Activated CD4-positive, CD25-positive, alpha-beta regulatory T cell treated with anti-CD3 and anti-CD28 coated beads, Interleukin-2, amount 50 U/mL, for 24 hours (primary cell): ENCODE measurements at regions not wholly inside any gene's neighbourhood (a gene's known extent, or its start where the extent isn't known, plus 50 kb on each side); places are given as distances from the start of the nearest gene placed in this dataset.

Source experiments
- ATAC-seq, 2 donors: fragments of 150-1000 bp; cut with Tn5 transposase; one replicate each; pipeline ENCODE4 v1.10.0; 2021; ENCODE audit warnings: mild to moderate bottlenecking in 1 of 2, moderate library complexity in 1 of 2

GRCh38 chr17:13940858-13941665 is 128.2 kb upstream of the COX10 start:
- no peak for ATAC-seq

DNA sequence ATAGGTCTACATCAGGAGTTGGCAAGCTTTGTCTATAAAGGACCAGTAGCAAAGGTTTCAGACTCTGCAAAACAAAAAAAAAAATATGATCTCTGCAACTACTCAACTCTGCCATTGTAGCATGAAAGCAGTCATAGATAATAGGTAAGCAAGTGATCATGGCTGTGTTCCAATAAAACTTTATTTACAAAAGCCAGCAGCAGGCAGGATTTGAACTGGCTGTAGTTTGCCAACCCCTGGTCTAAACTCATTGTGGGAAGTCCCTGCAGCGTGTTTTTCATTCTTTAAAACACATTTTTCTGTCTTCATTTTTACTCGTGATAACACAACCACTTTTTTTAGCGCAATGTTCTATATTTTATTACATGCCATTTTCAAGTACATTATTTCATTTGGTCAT is 127.5 kb upstream of the COX10 start:
- no peak for ATAC-seq

GRCh38 chr17:13943909-13944308 is 125.4 kb upstream of the COX10 start:
- ATAC-seq, result no peak

GRCh38 chr17:13947499-13947898 is 121.8 kb upstream of the COX10 start:
- ATAC-seq, result no peak

GRCh38 chr17:13952009-13952750 is 117.1 kb upstream of the COX10 start:
- no peak for ATAC-seq

DNA sequence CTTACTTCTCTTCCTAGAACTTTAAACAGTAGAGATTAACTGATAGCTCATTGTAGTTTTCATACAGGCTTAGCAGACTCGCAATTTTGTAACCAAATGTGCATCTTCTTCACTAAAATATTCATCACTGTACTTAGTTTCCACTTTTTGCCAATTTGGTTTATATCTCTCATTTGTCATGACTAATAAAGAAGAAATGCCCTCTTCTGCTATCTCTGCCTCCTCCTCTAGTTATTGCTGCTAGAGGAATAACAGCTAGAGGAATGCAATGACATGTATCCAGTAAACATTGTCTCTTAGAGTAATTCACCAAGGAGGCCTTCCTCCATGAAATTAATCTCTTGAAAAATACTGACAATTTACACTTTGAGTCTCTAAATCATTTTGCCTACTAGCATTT is 115.5 kb upstream of the COX10 start:
- ATAC-seq, result no peak

DNA sequence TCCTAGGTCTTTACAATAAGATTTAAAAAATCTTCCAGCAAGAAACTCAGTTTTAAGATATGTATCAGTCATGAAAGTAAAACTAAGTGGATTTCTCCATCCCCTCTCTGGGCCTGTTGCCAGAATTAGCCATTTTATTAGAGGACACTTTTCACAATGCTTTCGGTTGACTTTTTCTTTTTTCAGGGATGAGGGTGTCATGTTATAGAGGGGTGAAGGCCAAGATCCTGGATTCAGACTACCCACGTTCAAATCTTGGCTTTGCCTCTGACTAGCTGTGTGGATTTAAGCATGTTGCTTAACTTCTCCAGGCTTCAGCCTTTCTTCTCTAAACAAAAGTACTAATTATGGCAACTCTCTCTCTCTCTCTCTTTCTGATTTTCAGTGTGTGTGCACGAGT is 111.7 kb upstream of the COX10 start:
- no peak for ATAC-seq

- ATAC-seq, result no peak
Observed at GRCh38 chr17:13958773-13959172, 110.5 kb upstream of the COX10 start.

DNA sequence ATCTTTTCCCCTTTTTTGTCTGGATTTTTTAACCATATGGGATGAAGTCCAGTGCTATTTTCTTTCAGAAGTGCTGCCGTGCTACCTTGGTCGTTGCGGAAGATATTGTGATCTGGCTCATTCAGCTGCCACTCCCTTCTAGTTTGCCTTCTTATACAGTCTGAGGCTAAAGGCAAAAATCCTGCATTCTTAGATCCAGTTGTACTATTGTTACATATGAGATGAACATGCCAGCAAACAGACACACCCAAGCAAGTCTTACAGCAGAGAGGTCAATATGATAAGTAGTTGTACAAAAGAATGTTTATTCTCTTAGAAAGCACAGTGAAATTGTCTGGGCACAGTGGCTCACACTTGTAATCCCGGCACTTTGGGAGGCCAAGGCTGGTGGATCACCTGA is 108.0 kb upstream of the COX10 start:
- no peak for ATAC-seq

DNA sequence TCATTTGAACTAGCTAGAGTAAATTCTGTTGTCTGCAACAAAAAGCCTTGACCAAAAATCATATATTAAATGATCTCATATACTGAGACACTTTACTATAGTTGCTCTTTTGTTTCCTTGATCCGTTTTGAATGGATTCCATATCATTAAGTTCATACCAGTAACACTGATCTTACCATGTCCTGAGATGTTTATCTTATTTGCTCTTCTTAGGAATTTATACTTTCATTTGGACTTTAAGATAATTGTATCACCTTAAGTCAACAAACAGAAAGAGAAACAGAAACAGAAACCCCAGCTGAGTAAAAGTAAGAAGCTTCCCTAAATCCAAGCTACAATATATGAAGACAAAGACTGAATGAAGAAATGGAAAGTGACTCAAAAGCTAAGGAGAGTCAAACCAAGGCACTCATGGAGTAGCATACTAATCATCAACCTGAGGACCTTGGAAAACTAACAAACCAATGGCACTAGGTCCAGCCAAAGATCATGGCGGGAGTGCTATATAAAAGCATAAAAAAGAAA is 106.5 kb upstream of the COX10 start:
- ATAC-seq, result peak in 1 of 2 donors; percentile 13

DNA sequence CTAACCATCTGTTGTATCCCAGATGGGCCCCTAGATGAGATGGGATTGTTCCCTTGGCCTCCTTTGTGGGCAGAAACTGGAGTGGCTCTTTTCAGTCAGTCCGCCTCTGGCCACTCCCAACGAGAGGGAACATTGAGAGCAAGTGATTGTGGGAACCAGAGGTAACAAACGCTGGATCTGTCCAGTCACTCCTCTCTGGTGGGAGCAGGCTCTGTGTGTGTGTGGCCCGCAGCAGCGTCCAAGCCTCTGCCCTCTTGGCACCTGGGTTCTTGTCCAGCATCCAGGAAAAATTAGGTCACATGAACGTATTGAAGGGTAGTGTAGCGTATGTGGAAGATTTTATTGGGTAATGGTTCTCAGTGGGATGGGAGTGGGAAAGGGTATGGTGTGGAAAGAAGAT is 101.9 kb upstream of the COX10 start:
- ATAC-seq, result no peak

GRCh38 chr17:13970531-13970930 is 98.8 kb upstream of the COX10 start:
- no peak for ATAC-seq

DNA sequence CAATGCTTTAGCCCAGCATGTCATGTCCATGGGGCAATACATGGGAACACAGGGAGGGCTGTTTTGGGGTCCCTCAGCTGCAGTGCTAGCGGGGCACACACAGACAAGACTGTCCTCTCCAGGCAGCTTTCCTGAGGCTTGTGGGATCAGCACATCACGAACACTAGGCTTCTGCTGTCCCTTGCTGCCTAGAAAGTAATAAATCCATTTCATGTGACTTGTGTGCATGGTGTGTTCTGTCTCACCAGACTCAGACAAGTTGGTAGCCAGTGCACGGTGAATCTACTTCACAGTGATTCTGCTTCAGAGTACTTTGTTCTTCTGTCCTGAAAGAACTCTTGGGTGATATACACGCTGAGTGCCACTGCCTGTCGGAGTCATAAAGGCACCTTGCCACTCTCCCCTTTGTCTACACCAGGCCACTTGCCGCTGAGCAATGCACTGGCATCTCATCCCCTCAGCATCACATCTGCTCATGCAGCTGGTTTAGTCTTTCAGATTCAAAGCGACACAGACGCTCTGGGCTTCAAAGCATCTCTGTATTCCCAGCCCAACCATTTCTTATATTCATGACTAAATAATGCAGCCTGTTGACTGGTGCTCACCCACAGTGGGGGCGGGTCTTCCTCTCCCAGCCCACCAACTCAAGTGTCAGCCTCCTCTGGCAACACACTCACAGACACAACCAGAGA is 95.2 kb upstream of the COX10 start:
- no peak for ATAC-seq

DNA sequence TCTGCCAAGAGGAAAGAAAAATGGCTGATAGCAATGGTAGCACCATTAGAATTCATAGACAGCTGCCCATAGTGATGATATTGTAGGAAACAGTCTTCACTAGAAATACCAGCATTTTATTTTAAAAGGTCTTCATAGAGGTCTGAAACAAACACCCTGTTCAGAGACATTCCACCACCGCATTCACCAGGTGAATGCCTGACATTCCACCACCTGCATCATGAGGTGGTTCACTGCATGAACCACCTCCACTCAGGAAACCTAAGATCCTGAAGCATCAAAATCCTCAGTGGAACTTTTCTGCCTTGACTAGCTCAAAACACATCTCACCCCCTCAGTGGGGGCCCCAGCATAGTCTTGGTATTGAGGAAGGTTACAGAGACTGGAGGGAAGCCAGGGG is 91.5 kb upstream of the COX10 start:
- ATAC-seq, result no peak

- no peak for ATAC-seq
Observed at GRCh38 chr17:13978478-13978877, 90.8 kb upstream of the COX10 start.

DNA sequence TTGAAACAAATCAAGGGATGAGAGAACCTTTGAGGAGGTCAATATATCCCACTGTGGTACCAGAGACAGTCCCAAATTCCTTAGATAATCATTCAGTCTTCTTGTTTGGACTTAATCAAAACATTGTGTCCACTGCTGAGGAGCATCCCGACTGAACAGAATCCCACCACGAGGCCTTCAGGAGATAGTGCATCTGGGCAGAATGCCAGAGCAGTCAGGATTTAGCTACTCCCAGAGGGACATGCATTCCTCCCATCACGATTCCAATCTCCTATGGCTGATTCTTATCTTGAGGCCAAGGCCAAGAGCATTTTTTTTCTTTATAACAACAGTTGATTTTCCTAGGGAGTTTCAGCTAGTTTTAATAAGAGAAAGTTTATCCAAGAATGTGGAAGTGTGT is 87.4 kb upstream of the COX10 start:
- no peak for ATAC-seq

DNA sequence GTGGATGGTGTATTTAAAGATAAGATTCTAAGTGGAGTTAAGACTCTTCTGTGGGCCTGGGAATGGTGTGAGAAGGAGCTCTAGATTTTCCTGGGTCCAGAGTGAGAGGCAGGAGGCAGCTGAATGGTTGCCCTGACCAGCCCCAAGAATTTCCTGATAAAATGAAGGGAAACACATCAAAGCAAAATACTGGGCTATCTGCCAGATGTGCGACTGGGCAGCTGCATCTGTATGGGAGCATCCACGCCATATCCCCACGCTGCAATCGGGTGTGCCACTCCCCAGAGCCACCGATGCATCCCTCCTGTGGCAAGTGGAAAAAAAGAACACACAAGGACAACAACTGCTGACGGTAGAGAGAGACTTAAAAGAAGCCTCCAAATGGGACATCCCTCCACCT is 84.3 kb upstream of the COX10 start:
- ATAC-seq, result no peak

DNA sequence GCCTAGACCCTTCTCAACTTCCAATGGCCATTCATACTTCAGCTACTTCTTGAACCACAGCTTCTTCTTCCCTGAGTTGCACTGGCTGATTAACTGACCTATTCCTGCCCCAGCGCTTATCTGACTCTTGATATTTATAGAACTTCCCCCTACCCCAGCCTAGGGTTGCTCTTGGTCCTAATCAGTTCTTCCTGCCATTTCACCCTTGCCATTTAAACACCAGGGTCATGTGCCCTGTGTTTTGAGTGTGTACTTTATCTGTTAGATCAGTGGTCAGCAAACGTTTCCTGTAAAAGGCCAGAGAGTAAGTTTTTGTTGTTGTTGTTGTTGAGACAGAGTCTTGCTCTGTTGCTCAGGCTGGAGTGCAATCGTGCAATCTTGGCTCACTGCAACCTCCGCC is 82.4 kb upstream of the COX10 start:
- no peak for ATAC-seq

DNA sequence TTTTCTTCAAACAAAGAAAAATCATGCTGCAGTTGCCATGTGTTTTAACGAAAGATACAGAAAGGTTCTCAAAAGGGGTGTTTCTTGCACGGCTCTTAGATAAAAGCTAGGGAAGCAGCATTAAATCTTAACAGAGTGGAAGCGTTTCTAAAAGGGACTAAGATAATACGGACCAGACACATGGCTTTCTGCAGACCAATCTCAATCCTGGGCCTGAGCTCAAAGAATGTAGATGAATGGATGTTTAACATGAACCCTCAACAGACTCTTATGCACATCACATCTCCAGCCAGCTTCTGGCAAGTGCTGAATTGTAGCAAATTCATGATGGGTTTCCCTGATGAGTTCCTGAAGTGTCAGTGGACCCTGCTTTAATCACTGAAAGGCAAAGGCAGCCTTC is 80.2 kb upstream of the COX10 start:
- ATAC-seq, result no peak

- no peak for ATAC-seq
Observed at GRCh38 chr17:13993106-13993505, 76.2 kb upstream of the COX10 start.

DNA sequence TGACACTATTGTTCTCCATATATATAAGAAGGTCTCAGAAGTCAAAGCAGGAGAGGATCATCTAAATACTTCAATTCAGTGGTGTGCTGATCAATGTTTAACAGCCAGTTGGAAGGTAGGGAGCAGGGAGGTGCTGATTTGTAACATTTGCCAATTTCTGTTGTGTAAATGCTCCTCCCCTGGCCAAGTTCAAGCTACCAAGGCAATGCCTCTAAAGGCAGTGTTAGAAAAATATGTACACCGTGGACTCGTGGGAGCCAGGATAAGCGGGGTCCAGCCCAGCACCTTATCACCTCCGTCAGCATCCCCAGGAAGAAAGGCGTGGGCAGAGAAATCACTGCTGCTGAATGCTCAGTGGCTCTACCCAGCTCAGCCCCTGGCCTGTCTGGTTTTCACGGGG is 75.3 kb upstream of the COX10 start:
- no peak for ATAC-seq

GRCh38 chr17:13995856-13996271 is 73.4 kb upstream of the COX10 start:
- no peak for ATAC-seq

- no peak for ATAC-seq
Observed at GRCh38 chr17:13996276-13996675, 73.0 kb upstream of the COX10 start.

GRCh38 chr17:13996748-13997147 is 72.6 kb upstream of the COX10 start:
- no peak for ATAC-seq
